Stimulated activated CD4-positive, alpha-beta T cell treated with anti-CD3 and anti-CD28 coated beads, Interleukin-4, amount 100 ng/mL, for 48 hours (primary cell): ENCODE measurements at regions not wholly inside any gene's neighbourhood (a gene's known extent, or its start where the extent isn't known, plus 50 kb on each side); places are given as distances from the start of the nearest gene placed in this dataset.
"Not testable (repeated sequence)": the region's sequence is repeated elsewhere in the genome, so short reads cannot be mapped to it uniquely, and the experiment has no call there.

Experiments
- DNase-seq, 2 donors: peaks; one replicate each; pipeline ENCODE4 v3.0.0-alpha.2; 2020; ENCODE audit warnings: low read depth in 2 of 2

- no peak for DNase-seq
Observed at GRCh38 chr3:82618594-82618993, 857.1 kb upstream of the GBE1 start.

- no peak for DNase-seq
Observed at GRCh38 chr3:82610236-82610635, 848.8 kb upstream of the GBE1 start.

GRCh38 chr3:82607391-82607790, 845.9 kb upstream of the GBE1 start:
- no peak for DNase-seq

GRCh38 chr3:82596805-82597204, 835.4 kb upstream of the GBE1 start:
- DNase-seq = no peak

- no peak for DNase-seq
Observed at GRCh38 chr3:82595530-82595929, 834.1 kb upstream of the GBE1 start.

GRCh38 chr3:82587174-82587573, 825.7 kb upstream of the GBE1 start:
- DNase-seq = no peak

- DNase-seq = no peak
Observed at GRCh38 chr3:82586414-82586813, 825.0 kb upstream of the GBE1 start.

GRCh38 chr3:82586002-82586401, 824.6 kb upstream of the GBE1 start:
- DNase-seq = not testable (repeated sequence)

- DNase-seq = not testable (repeated sequence)
Observed at GRCh38 chr3:82585591-82585990, 824.1 kb upstream of the GBE1 start.

- not testable (repeated sequence) for DNase-seq
Observed at GRCh38 chr3:82584861-82585260, 823.4 kb upstream of the GBE1 start.

- not testable (repeated sequence) for DNase-seq
Observed at GRCh38 chr3:82584415-82584814, 823.0 kb upstream of the GBE1 start.

- no peak for DNase-seq
Observed at GRCh38 chr3:82581350-82581749, 819.9 kb upstream of the GBE1 start.

- no peak for DNase-seq
Observed at GRCh38 chr3:82572721-82573120, 811.3 kb upstream of the GBE1 start.

- no peak for DNase-seq
Observed at GRCh38 chr3:82568776-82569338, 807.4 kb upstream of the GBE1 start.

GRCh38 chr3:82567029-82567600, 805.7 kb upstream of the GBE1 start:
- DNase-seq = no peak

- no peak for DNase-seq
Observed at GRCh38 chr3:82562896-82563295, 801.5 kb upstream of the GBE1 start.

- DNase-seq = no peak
Observed at GRCh38 chr3:82561784-82562183, 800.3 kb upstream of the GBE1 start.

GRCh38 chr3:82558081-82558480, 796.6 kb upstream of the GBE1 start:
- no peak for DNase-seq

- DNase-seq = no peak
Observed at GRCh38 chr3:82556113-82556512, 794.7 kb upstream of the GBE1 start.

- DNase-seq = not testable (repeated sequence)
Observed at GRCh38 chr3:82542556-82542955, 781.1 kb upstream of the GBE1 start.

GRCh38 chr3:82521657-82522056, 760.2 kb upstream of the GBE1 start:
- DNase-seq = no peak

- DNase-seq = no peak
Observed at GRCh38 chr3:82520846-82521245, 759.4 kb upstream of the GBE1 start.

GRCh38 chr3:82509951-82510603, 748.6 kb upstream of the GBE1 start:
- DNase-seq = no peak
